SU-DHL-6 (cell line): ENCODE measurements at regions not wholly inside any gene's neighbourhood (a gene's known extent, or its start where the extent isn't known, plus 50 kb on each side); places are given as distances from the start of the nearest gene placed in this dataset.

ENCODE experiments used
- CTCF ChIP-seq: fragments of 200-600 bp; sonication (generic); IDR thresholded peaks from one replicate; pipeline ENCODE4 v1.5.1; 2017; ENCODE audit warnings: antibody characterized with exemption, mild to moderate bottlenecking, low read length, moderate library complexity; ENCODE audit not compliant: insufficient read depth, poor library complexity, severe bottlenecking
- EZH2phosphoT487 ChIP-seq: fragments of 200-600 bp; sonication (generic), shearing (Covaris generic); conservative IDR thresholded peaks from 2 replicates; pipeline ENCODE4 v1.6.1; 2018; ENCODE audit warnings: mild to moderate bottlenecking, antibody characterized with exemption, low read length, moderate library complexity, mixed read lengths

- no peak for TF ChIP-seq EZH2phosphoT487
- no peak for TF ChIP-seq CTCF
Observed at GRCh38 chr6:114453737-114454276, 111.0 kb upstream of the HS3ST5 start.
